Body of pancreas (tissue), 4 donors: ENCODE measurements at regions not wholly inside any gene's neighbourhood (a gene's known extent, or its start where the extent isn't known, plus 50 kb on each side); places are given as distances from the start of the nearest gene placed in this dataset.

Source experiments
- POLR2A ChIP-seq, 3 donors: fragments of 450-650 bp; IDR thresholded peaks; one replicate each; pipeline ENCODE4 v1.6.1; 2016; ENCODE audit warnings: antibody characterized with exemption in 3 of 3, mild to moderate bottlenecking in 2 of 3
- TF ChIP-seq, protein P1 (sequence below), 7 experiments: fragments of 450-650 bp in 4 of 7; fragments of 200-600 bp in 3 of 7; sonication (generic) in 3 of 7; IDR thresholded peaks; one replicate each; pipeline ENCODE4 v1.5.1; 2016 to 2019; ENCODE audit warnings: antibody characterized with exemption in 7 of 7

DNA sequence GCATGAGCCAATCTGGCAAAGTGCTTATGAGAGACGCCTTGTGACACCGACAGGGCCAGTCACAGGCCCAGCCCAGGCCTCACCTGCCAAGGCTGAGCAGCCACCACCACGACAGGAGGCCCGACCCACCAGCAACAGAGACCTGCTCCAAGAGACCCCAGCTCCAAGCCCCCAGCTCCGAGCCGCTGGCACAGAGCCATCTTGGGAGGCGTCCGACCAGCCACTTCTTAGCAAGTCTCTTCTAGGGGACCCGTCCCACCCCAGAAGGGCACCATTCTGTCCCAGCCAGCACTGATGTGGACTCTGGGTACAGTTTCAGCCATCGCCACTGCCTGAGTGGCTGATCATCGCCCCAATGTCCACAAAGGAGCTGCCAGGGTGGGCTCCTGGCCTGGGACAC, 290.7 kb upstream of the SALL3 start:
- TF ChIP-seq, protein P1, sequence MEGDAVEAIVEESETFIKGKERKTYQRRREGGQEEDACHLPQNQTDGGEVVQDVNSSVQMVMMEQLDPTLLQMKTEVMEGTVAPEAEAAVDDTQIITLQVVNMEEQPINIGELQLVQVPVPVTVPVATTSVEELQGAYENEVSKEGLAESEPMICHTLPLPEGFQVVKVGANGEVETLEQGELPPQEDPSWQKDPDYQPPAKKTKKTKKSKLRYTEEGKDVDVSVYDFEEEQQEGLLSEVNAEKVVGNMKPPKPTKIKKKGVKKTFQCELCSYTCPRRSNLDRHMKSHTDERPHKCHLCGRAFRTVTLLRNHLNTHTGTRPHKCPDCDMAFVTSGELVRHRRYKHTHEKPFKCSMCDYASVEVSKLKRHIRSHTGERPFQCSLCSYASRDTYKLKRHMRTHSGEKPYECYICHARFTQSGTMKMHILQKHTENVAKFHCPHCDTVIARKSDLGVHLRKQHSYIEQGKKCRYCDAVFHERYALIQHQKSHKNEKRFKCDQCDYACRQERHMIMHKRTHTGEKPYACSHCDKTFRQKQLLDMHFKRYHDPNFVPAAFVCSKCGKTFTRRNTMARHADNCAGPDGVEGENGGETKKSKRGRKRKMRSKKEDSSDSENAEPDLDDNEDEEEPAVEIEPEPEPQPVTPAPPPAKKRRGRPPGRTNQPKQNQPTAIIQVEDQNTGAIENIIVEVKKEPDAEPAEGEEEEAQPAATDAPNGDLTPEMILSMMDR (IDR thresholded peaks at IDR 0.05) = no peak
- no peak for TF ChIP-seq POLR2A (IDR thresholded peaks at IDR 0.05)
